H1 (cell line): ENCODE measurements at regions not wholly inside any gene's neighbourhood (a gene's known extent, or its start where the extent isn't known, plus 50 kb on each side); places are given as distances from the start of the nearest gene placed in this dataset.

Experiments used
- ATF2 ChIP-seq: IDR thresholded peaks from 2 replicates; pipeline ENCODE4 v1.6.1; 2012; ENCODE audit warnings: low read length, inconsistent platforms
- CBX8 ChIP-seq: fragments of 300-800, 300-1000 bp; sonication (generic); IDR thresholded peaks from 2 replicates; pipeline ENCODE4 v1.7.1; 2016; ENCODE audit warnings: low read depth, low read length, borderline replicate concordance
- CTCF ChIP-seq, 3 experiments: IDR thresholded peaks; 1 replicate in 2 of 3; 2 replicates in 1 of 3; pipeline versions ENCODE4 v1.5.1 to v1.6.1; 2011; ENCODE audit warnings: low read length in 3 of 3, mild to moderate bottlenecking in 3 of 3, inconsistent platforms in 2 of 3, low read depth in 1 of 3, moderate library complexity in 1 of 3; ENCODE audit not compliant: insufficient read depth in 1 of 3; ENCODE audit errors: control extremely low read depth in 1 of 3
- GABPA ChIP-seq: IDR thresholded peaks from 2 replicates; pipeline ENCODE4 v1.6.1; 2011; ENCODE audit warnings: mild to moderate bottlenecking, low read length, moderate library complexity, borderline replicate concordance; ENCODE audit not compliant: insufficient read depth
- MAX ChIP-seq: IDR thresholded peaks from 2 replicates; pipeline ENCODE4 v1.6.1; 2012; ENCODE audit warnings: inconsistent platforms
- POLR2A ChIP-seq, 2 experiments: IDR thresholded peaks; 1 replicate in 1 of 2; 2 replicates in 1 of 2; pipeline ENCODE4 v1.6.1; 2011; ENCODE audit warnings: low read depth in 2 of 2, low read length in 2 of 2, mild to moderate bottlenecking in 2 of 2; ENCODE audit errors: control extremely low read depth in 1 of 2
- POLR2AphosphoS5 ChIP-seq: IDR thresholded peaks from 2 replicates; pipeline ENCODE4 v1.6.1; 2011; ENCODE audit warnings: low read depth, low read length
- SP2 ChIP-seq: IDR thresholded peaks from 2 replicates; pipeline ENCODE4 v1.6.1; 2012; ENCODE audit warnings: mild to moderate bottlenecking, low read length, inconsistent platforms
- ZNF274 ChIP-seq: IDR thresholded peaks from 2 replicates; pipeline ENCODE4 v1.7.0; 2012; ENCODE audit warnings: low read length, borderline replicate concordance; ENCODE audit errors: extremely low read depth

GRCh38 chr10:128599030-128599429 lies 472.8 kb upstream of the MKI67 start:
- TF ChIP-seq CBX8 = no peak
- no peak for TF ChIP-seq GABPA
- TF ChIP-seq ATF2 = no peak
- TF ChIP-seq CTCF (IDR thresholded peaks at IDR 0.05; ENCODE audit: control extremely low read depth in 1 of 3, insufficient read depth in 1 of 3, low read depth in 1 of 3, low read length in 3 of 3) = no peak
- no peak for TF ChIP-seq SP2
- no peak for TF ChIP-seq MAX
- TF ChIP-seq POLR2AphosphoS5 = no peak
- TF ChIP-seq POLR2A (IDR thresholded peaks at IDR 0.05; ENCODE audit: control extremely low read depth in 1 of 2, low read depth in 2 of 2, low read length in 2 of 2) = no peak
- TF ChIP-seq ZNF274 = no peak
